Loucy (cell line): ENCODE measurements at regions not wholly inside any gene's neighbourhood (a gene's known extent, or its start where the extent isn't known, plus 50 kb on each side); places are given as distances from the start of the nearest gene placed in this dataset.

ENCODE experiments used
- H2AFZ ChIP-seq: fragments of 200-600 bp; sonication (generic); 2 replicates; pipeline ENCODE4 v1.6.0; 2016; ENCODE audit warnings: antibody characterized with exemption, mild to moderate bottlenecking, low read length, moderate library complexity
- H3F3A ChIP-seq: fragments of 200-600 bp; 2 replicates; pipeline ENCODE4 v1.6.0; 2016; ENCODE audit warnings: antibody characterized with exemption, low read depth, mild to moderate bottlenecking
- H3K27me3 ChIP-seq: fragments of 200-600 bp; sonication (generic); 2 replicates; pipeline ENCODE4 v1.6.1; 2014; ENCODE audit warnings: low read length, mild to moderate bottlenecking; ENCODE audit not compliant: insufficient read depth, poor library complexity, severe bottlenecking
- H3K36me3 ChIP-seq: fragments of 200-600 bp; sonication (generic); 2 replicates; pipeline ENCODE4 v1.6.1; 2016; ENCODE audit warnings: low read length; ENCODE audit not compliant: insufficient read depth
- H3K4me1 ChIP-seq: fragments of 200-600 bp; sonication (generic); 2 replicates; pipeline ENCODE4 v1.5.1; 2014; ENCODE audit warnings: low read length, mild to moderate bottlenecking; ENCODE audit not compliant: insufficient read depth, poor library complexity, severe bottlenecking
- H3K4me2 ChIP-seq: fragments of 200-600 bp; sonication (generic); 2 replicates; pipeline ENCODE4 v1.6.0; 2014; ENCODE audit warnings: antibody characterized with exemption, low read length, low read depth, mild to moderate bottlenecking; ENCODE audit not compliant: poor library complexity, severe bottlenecking
- H3K4me3 ChIP-seq: fragments of 200-600 bp; sonication (generic); 2 replicates; pipeline ENCODE4 v1.5.1; 2014; ENCODE audit warnings: low read length, mild to moderate bottlenecking, mixed read lengths; ENCODE audit not compliant: poor library complexity, severe bottlenecking
- H3K79me2 ChIP-seq: fragments of 200-600 bp; sonication (generic); 2 replicates; pipeline ENCODE4 v1.6.1; 2014; ENCODE audit warnings: low read length; ENCODE audit not compliant: insufficient read depth
- H3K9ac ChIP-seq: fragments of 200-600 bp; sonication (generic); 2 replicates; pipeline ENCODE4 v1.6.0; 2014; ENCODE audit warnings: mild to moderate bottlenecking, low read depth, low read length, moderate library complexity; ENCODE audit not compliant: poor library complexity, severe bottlenecking
- H3K9me2 ChIP-seq: fragments of 200-600 bp; sonication (generic); replicated peaks from 2 replicates; pipeline ENCODE4 v1.6.1; 2016; ENCODE audit warnings: low read depth, low read length, mixed read lengths
- H3K9me3 ChIP-seq: fragments of 200-600 bp; sonication (generic); 2 replicates; pipeline ENCODE4 v1.6.1; 2014; ENCODE audit warnings: mild to moderate bottlenecking, antibody characterized with exemption, low read length, low read depth; ENCODE audit not compliant: insufficient read depth
- H4K20me1 ChIP-seq: fragments of 200-600 bp; sonication (generic); 2 replicates; pipeline ENCODE4 v1.6.0; 2014; ENCODE audit warnings: antibody characterized with exemption, low read length, mild to moderate bottlenecking; ENCODE audit not compliant: insufficient read depth, poor library complexity, severe bottlenecking
- CTCF ChIP-seq: fragments of 200-600 bp; sonication (generic); conservative IDR thresholded peaks from 2 replicates; pipeline ENCODE4 v1.5.1; 2014; ENCODE audit warnings: mild to moderate bottlenecking, antibody characterized with exemption, low read length
- EZH2phosphoT487 ChIP-seq: fragments of 200-600 bp; IDR thresholded peaks from 2 replicates; pipeline ENCODE4 v1.6.1; 2018; ENCODE audit warnings: antibody characterized with exemption, mild to moderate bottlenecking, moderate library complexity, borderline replicate concordance

- H3K27me3 ChIP-seq = no peaks in the 10 kb centered on the region
These were observed 652.1 kb upstream of the RIOK2 start for GRCh38 chr5:97835112-97835511.

GRCh38 chr5:97836816-97837215, 653.8 kb upstream of the RIOK2 start:
- H3K4me2 ChIP-seq = no peak overlapping the region
- H2AFZ ChIP-seq = no peak overlapping the region
- no peaks in the 10 kb centered on the region for H3F3A ChIP-seq
- no peaks in the 10 kb centered on the region for H3K9me3 ChIP-seq
- H3K9ac ChIP-seq = no peak overlapping the region
- no peaks in the 10 kb centered on the region for H3K79me2 ChIP-seq
- no peaks in the 10 kb centered on the region for H3K36me3 ChIP-seq
- no peak overlapping the region for H3K4me3 ChIP-seq
- H3K9me2 ChIP-seq = no peaks in the 10 kb centered on the region
- no peaks in the 10 kb centered on the region for H3K4me1 ChIP-seq
- no peaks in the 10 kb centered on the region for H3K27me3 ChIP-seq
- no peaks in the 10 kb centered on the region for H4K20me1 ChIP-seq
- TF ChIP-seq EZH2phosphoT487 = no peak
- no peak for TF ChIP-seq CTCF

More at GRCh38 chr5:97835112-97835511, 652.1 kb upstream of the RIOK2 start:
- no peak for TF ChIP-seq EZH2phosphoT487
- TF ChIP-seq CTCF = no peak
- H2AFZ ChIP-seq = no peak overlapping the region
- H3K4me1 ChIP-seq = no peaks in the 10 kb centered on the region
- no peaks in the 10 kb centered on the region for H3K36me3 ChIP-seq
- H3K9me2 ChIP-seq = no peaks in the 10 kb centered on the region
- H3K9me3 ChIP-seq = no peaks in the 10 kb centered on the region
- H3F3A ChIP-seq = no peaks in the 10 kb centered on the region
- no peak overlapping the region for H3K4me3 ChIP-seq
- no peaks in the 10 kb centered on the region for H3K79me2 ChIP-seq
- H3K9ac ChIP-seq = no peak overlapping the region
- no peak overlapping the region for H3K4me2 ChIP-seq
- H4K20me1 ChIP-seq = no peaks in the 10 kb centered on the region

- Histone ChIP-seq H3K4me3 (no peak overlapping the region), H3F3A (no peaks in the 10 kb centered on the region), H3K36me3 (no peaks in the 10 kb centered on the region), H3K27me3 (no peaks in the 10 kb centered on the region), H3K9ac (no peak overlapping the region), H3K4me1 (no peaks in the 10 kb centered on the region), H3K79me2 (no peaks in the 10 kb centered on the region), H2AFZ (no peak overlapping the region), H3K9me3 (no peaks in the 10 kb centered on the region), H4K20me1 (no peaks in the 10 kb centered on the region), H3K9me2 (no peaks in the 10 kb centered on the region), H3K4me2 (no peak overlapping the region)
- no peak for TF ChIP-seq EZH2phosphoT487
- TF ChIP-seq CTCF = no peak
These were observed 655.2 kb upstream of the RIOK2 start for GRCh38 chr5:97838214-97838613.
